Panc1 (cell line): ENCODE measurements at regions not wholly inside any gene's neighbourhood (a gene's known extent, or its start where the extent isn't known, plus 50 kb on each side); places are given as distances from the start of the nearest gene placed in this dataset.

ENCODE experiments used
- ATAC-seq: fragments of 200-7000 bp; cut with Tn5 transposase; 2 replicates; pipeline ENCODE4 v1.9.1; 2020; ENCODE audit warnings: mild to moderate bottlenecking, moderate library complexity
- BruUV-seq: library from RNA; stranded (reverse); fragments of 400-500 nt; replicated peaks from 2 replicates; lab custom pipeline; 2021; lab: Mats Ljungman, UMichigan
- CTCF ChIA-PET: fragments of 300-600 bp; sonication (Branson Sonifier 250); formaldehyde crosslinking; loops from one replicate; lab custom pipeline; 2022; ENCODE audit warnings: antibody characterized with exemption; lab: Charles Lee
- POLR2A ChIA-PET: fragments of 300-600 bp; sonication (Branson Sonifier 250); formaldehyde crosslinking; loops from one replicate; lab custom pipeline; 2022; ENCODE audit warnings: antibody characterized with exemption; lab: Charles Lee
- DNase-seq: peaks from one replicate; pipeline ENCODE4 v3.0.0-alpha.2; 2010; ENCODE audit warnings: low read depth, low spot score
- H3K27ac ChIP-seq: 2 replicates; pipeline ENCODE4 v1.5.1; 2011; ENCODE audit warnings: mild to moderate bottlenecking, low read length, inconsistent platforms
- H3K27me3 ChIP-seq: fragments of 200-500 bp; sonication (Bioruptor generic); 2 replicates; pipeline ENCODE4 v1.6.0; 2014; ENCODE audit warnings: low read length, inconsistent platforms; ENCODE audit not compliant: control insufficient read depth, insufficient read depth
- H3K36me3 ChIP-seq: fragments of 200-500 bp; sonication (Bioruptor generic); 2 replicates; pipeline ENCODE4 v1.5.1; 2014; ENCODE audit warnings: inconsistent platforms, mild to moderate bottlenecking, low read length, moderate library complexity; ENCODE audit not compliant: control insufficient read depth, insufficient read depth
- H3K4me1 ChIP-seq: 2 replicates; pipeline ENCODE4 v1.5.1; 2011; ENCODE audit warnings: inconsistent platforms, mild to moderate bottlenecking, low read length, moderate library complexity; ENCODE audit not compliant: control insufficient read depth, insufficient read depth
- H3K4me3 ChIP-seq, 2 experiments: 2 replicates each; pipeline ENCODE4 v1.5.1; 2011 to 2012; ENCODE audit warnings: low read depth in 2 of 2, low read length in 2 of 2, mild to moderate bottlenecking in 2 of 2, inconsistent platforms in 1 of 2, moderate library complexity in 1 of 2
- H3K9me3 ChIP-seq: fragments of 200-500 bp; sonication (Bioruptor generic); 2 replicates; pipeline ENCODE4 v1.5.1; 2014; ENCODE audit warnings: low read depth, mild to moderate bottlenecking, inconsistent platforms, low read length, moderate library complexity; ENCODE audit not compliant: control insufficient read depth, insufficient read depth
- POLR2AphosphoS5 ChIP-seq: IDR thresholded peaks from 2 replicates; pipeline ENCODE4 v1.6.1; 2012; ENCODE audit warnings: mild to moderate bottlenecking, low read depth, low read length, moderate library complexity
- SIN3A ChIP-seq: IDR thresholded peaks from 2 replicates; pipeline ENCODE4 v1.6.1; 2012; ENCODE audit warnings: low read depth, mild to moderate bottlenecking, low read length, moderate library complexity, borderline replicate concordance; ENCODE audit not compliant: insufficient read depth
- TCF7L2 ChIP-seq: IDR thresholded peaks from 2 replicates; pipeline ENCODE4 v1.6.1; 2011; ENCODE audit warnings: mild to moderate bottlenecking, low read depth, low read length, inconsistent platforms
- in situ Hi-C: cut with HindIII; loops from 2 replicates; pipeline ENCODE4 v1.10.0; 2016; ENCODE audit warnings: low sequenced_read_pairs, low pct_unique_long_range_greater_than_20kb
- intact Hi-C: fragments of 100-400 bp; cut with micrococcal nuclease; formaldehyde crosslinking; loops from one replicate; pipeline ENCODE4 v1.10.0; 2022; ENCODE audit not compliant: unreplicated experiment
- TF ChIP-seq, protein P1 (sequence below): fragments of 450-650 bp; IDR thresholded peaks from 2 replicates; pipeline ENCODE4 v1.5.1; 2017; ENCODE audit warnings: mild to moderate bottlenecking
- TF ChIP-seq, protein P2 (sequence below), 2 experiments: IDR thresholded peaks; 2 replicates each; pipeline ENCODE4 v1.6.1; 2011 to 2012; ENCODE audit warnings: low read depth in 2 of 2, control low read depth in 1 of 2, low read length in 1 of 2, mild to moderate bottlenecking in 1 of 2, moderate library complexity in 1 of 2; ENCODE audit not compliant: insufficient read depth in 1 of 2

GRCh38 chr10:16271571-16271970 is 165.2 kb upstream of the PTER start:
- intact Hi-C loops (no loop called here), in situ Hi-C loops (no loop called here)
- no peaks in the 10 kb centered on the region for H3K36me3 ChIP-seq
- TF ChIP-seq, protein P1, sequence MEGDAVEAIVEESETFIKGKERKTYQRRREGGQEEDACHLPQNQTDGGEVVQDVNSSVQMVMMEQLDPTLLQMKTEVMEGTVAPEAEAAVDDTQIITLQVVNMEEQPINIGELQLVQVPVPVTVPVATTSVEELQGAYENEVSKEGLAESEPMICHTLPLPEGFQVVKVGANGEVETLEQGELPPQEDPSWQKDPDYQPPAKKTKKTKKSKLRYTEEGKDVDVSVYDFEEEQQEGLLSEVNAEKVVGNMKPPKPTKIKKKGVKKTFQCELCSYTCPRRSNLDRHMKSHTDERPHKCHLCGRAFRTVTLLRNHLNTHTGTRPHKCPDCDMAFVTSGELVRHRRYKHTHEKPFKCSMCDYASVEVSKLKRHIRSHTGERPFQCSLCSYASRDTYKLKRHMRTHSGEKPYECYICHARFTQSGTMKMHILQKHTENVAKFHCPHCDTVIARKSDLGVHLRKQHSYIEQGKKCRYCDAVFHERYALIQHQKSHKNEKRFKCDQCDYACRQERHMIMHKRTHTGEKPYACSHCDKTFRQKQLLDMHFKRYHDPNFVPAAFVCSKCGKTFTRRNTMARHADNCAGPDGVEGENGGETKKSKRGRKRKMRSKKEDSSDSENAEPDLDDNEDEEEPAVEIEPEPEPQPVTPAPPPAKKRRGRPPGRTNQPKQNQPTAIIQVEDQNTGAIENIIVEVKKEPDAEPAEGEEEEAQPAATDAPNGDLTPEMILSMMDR, result no peak
- no peak for TF ChIP-seq POLR2AphosphoS5
- TF ChIP-seq TCF7L2, result no peak
- no peak for TF ChIP-seq SIN3A
- TF ChIP-seq, protein P2, sequence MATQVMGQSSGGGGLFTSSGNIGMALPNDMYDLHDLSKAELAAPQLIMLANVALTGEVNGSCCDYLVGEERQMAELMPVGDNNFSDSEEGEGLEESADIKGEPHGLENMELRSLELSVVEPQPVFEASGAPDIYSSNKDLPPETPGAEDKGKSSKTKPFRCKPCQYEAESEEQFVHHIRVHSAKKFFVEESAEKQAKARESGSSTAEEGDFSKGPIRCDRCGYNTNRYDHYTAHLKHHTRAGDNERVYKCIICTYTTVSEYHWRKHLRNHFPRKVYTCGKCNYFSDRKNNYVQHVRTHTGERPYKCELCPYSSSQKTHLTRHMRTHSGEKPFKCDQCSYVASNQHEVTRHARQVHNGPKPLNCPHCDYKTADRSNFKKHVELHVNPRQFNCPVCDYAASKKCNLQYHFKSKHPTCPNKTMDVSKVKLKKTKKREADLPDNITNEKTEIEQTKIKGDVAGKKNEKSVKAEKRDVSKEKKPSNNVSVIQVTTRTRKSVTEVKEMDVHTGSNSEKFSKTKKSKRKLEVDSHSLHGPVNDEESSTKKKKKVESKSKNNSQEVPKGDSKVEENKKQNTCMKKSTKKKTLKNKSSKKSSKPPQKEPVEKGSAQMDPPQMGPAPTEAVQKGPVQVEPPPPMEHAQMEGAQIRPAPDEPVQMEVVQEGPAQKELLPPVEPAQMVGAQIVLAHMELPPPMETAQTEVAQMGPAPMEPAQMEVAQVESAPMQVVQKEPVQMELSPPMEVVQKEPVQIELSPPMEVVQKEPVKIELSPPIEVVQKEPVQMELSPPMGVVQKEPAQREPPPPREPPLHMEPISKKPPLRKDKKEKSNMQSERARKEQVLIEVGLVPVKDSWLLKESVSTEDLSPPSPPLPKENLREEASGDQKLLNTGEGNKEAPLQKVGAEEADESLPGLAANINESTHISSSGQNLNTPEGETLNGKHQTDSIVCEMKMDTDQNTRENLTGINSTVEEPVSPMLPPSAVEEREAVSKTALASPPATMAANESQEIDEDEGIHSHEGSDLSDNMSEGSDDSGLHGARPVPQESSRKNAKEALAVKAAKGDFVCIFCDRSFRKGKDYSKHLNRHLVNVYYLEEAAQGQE (IDR thresholded peaks at IDR 0.05; ENCODE audit: insufficient read depth in 1 of 2, low read depth in 2 of 2, low read length in 1 of 2), result no peak
- DNase-seq (no peak), ATAC-seq (no peak)
- BruUV-seq, result no TSS peak
- H3K27ac ChIP-seq, result no peak overlapping the region
- CTCF ChIA-PET, result no interaction called here
- POLR2A ChIA-PET, result no interaction called here
- no peak overlapping the region for H3K4me3 ChIP-seq
- H3K4me1 ChIP-seq, result no peaks in the 10 kb centered on the region
- H3K9me3 ChIP-seq, result no peaks in the 10 kb centered on the region
- no peaks in the 10 kb centered on the region for H3K27me3 ChIP-seq

- no peak overlapping the region for H3K27ac ChIP-seq
- BruUV-seq, result no TSS peak
- ATAC-seq, result no peak
- POLR2A ChIA-PET, result no interaction called here
- no peaks in the 10 kb centered on the region for H3K9me3 ChIP-seq
- intact Hi-C loops, result no loop called here
- CTCF ChIA-PET, result no interaction called here
- no peak for TF ChIP-seq TCF7L2
- no peak for TF ChIP-seq POLR2AphosphoS5
- TF ChIP-seq, protein P2 (IDR thresholded peaks at IDR 0.05; ENCODE audit: insufficient read depth in 1 of 2, low read depth in 2 of 2, low read length in 1 of 2), result no peak
- TF ChIP-seq, protein P1, result no peak
- TF ChIP-seq SIN3A, result no peak
- no peak for DNase-seq
- no peak overlapping the region for H3K4me3 ChIP-seq
- in situ Hi-C loops, result no loop called here
- no peaks in the 10 kb centered on the region for H3K36me3 ChIP-seq
- no peaks in the 10 kb centered on the region for H3K27me3 ChIP-seq
- H3K4me1 ChIP-seq, result no peaks in the 10 kb centered on the region
These were observed 161.9 kb upstream of the PTER start for GRCh38 chr10:16274911-16275310.
